GM21367 (cell line): ENCODE measurements at regions not wholly inside any gene's neighbourhood (a gene's known extent, or its start where the extent isn't known, plus 50 kb on each side); places are given as distances from the start of the nearest gene placed in this dataset.
"Not testable (repeated sequence)": the region's sequence is repeated elsewhere in the genome, so short reads cannot be mapped to it uniquely, and the experiment has no call there.

Experiments used
- ATAC-seq: cut with Tn5 transposase; IDR thresholded peaks from one replicate; pipeline ENCODE4 v1.9.1; 2021; ENCODE audit not compliant: unreplicated experiment

GRCh38 chr5:143898916-143899591 is 87.1 kb downstream of the HMHB1 start:
- ATAC-seq, result no peak

DNA sequence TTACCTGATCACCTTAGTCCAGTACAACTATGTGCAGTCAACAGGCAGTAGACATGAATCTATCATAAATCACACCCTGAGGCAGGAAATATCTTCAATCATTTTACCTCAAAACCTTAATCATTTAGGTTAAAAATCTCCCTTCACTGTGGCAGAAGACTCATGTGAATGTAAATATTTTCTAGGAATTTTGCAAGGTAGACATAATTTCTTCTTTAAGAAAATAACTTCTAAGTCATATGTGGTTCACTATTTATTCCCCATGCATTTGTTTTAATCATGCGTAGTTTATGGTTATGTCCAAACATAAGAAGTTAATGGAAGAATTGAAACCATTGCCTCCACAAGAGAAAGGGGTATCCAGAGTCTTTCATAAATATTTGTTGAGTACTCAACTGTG is 97.0 kb downstream of the HMHB1 start:
- ATAC-seq, result no peak

- ATAC-seq, result no peak
These were observed 101.2 kb downstream of the HMHB1 start for GRCh38 chr5:143913008-143913752.

GRCh38 chr5:143914756-143915155 is 102.8 kb downstream of the HMHB1 start:
- ATAC-seq, result no peak

GRCh38 chr5:143916451-143916850 is 104.5 kb downstream of the HMHB1 start:
- ATAC-seq, result no peak

DNA sequence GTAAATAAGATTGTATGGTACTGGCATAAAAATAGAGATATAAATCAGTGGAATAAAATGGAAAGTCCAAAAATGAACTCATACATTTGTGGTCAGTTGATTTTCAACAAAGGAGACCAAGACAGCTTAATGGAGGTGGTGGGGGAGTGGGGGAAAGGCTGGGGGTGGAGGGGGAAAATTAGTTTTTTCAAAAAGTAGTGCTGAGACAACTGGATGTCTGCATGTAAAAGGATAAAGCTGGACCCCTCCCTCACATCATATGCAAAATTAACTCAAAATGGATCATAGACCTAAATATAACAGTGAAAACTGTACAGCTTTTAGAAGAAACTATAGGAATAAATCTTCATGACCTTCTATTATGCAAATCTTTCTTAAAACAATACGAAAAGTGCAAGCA is 107.0 kb downstream of the HMHB1 start:
- ATAC-seq, result no peak

- no peak for ATAC-seq
These were observed 108.8 kb downstream of the HMHB1 start for GRCh38 chr5:143920772-143921171.

DNA sequence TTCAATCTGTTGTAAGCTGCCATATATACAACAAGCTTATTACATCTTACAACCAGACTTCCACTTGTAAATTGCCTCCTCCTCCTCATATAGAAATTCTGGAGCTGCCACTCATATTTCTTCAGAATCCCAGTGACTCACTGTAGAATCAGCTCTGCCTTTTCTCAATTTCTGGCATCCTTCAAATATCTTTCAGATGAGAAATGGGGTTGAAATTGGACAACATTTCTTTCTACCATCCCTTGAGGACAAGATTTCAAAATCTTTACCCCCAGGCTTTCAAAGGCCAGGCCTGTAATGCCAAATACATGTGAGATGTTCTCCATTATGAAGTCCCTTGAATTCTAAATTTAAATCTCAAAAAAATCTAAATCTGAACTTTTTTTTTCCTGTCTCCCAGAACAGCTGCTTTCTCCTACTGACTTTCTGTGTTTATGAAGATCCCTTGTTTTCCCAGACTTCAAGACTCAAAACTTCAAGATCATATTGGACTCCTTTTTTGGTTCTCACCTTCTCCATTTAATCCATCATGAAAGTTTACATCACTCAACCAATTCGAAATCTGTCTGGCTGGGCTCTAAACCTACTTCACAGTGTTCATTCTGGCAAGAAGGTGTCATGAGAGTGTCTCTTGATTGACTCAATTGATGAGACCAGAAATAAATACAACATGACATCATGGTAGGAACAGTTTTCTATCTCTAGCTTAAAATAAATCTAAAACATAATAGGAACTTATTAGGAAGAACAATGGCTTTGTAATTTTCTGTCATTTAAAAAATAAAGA is 109.8 kb downstream of the HMHB1 start:
- no peak for ATAC-seq

DNA sequence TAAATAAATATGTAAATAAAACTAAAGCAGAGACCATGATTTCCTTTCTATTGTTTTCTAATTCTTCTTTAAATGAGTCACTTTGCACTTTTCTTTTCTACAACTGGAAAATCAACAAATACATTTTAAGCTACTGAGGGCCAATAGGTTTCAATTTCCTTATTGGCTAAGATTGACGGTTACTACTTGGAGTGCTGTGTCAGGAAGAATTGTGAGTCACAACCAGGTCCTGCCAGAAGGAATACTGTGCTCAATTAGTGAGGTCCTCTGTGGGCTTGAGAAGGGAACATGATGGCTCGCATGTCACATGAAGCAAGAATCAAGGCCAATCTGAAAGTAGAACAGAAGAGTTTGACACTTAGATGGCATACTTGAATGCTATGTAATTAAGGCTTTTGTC is 110.8 kb downstream of the HMHB1 start:
- ATAC-seq, result no peak

DNA sequence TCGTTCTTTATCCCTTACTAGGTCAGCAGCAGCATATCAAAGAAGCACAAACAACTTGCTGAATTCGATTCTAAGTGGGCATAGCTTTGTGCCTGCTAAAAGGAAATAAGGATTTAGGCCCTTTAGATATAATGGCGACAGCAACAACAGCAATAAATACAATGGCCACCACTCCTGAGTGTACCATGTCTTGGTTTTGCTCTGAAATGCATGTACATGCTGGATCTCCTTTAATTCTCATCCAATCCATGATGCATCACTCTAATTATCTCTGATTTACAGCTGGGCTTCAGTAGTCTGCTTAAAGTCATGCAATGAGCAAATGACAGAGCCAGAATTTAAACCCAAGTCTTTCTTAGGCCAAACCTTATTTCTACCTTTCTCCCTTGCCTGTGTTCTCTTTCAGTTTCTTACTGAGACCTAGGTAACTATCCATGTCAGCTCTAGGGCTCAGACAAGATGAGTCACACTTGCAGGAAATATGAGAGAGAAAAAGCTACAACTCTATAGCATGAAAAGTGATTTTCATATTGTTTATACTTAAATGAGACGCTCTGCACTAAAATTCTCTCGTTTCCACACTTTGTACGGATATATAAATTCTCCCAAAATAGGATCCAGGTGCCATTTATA is 111.8 kb downstream of the HMHB1 start:
- ATAC-seq, result peak; percentile 67

DNA sequence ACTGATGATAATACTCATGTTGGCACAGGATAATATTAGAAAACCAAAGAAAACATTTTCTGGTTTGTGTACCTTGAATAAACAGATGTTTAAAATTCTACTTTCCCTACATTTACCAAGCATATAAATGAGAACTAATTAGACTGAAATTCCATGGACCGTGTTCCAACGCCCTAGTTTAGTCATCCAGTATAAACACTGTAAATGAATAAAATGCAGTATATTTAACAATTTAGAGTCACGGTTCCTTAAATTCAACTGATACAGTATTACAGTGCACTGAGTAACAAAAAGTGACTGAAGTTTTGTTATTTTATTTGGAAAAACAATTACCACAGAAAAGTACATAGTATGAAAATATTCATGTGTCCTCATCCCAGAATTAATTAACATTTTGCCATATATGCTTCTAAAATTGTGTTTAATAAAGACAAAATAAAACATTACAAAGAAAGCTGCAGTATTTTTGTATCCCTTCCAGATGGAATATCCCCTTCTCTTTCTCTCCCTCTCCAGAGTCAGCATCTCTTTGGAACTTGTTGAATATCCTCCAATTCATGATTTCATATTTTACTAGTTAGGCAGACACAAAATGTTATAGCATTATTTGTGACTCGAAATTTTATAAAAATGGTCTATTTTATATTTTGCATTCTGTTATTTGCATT is 112.5 kb downstream of the HMHB1 start:
- ATAC-seq, result no peak

GRCh38 chr5:143924979-143925325 is 113.0 kb downstream of the HMHB1 start:
- ATAC-seq, result not testable (repeated sequence)

GRCh38 chr5:143929486-143929885 is 117.5 kb downstream of the HMHB1 start:
- no peak for ATAC-seq

DNA sequence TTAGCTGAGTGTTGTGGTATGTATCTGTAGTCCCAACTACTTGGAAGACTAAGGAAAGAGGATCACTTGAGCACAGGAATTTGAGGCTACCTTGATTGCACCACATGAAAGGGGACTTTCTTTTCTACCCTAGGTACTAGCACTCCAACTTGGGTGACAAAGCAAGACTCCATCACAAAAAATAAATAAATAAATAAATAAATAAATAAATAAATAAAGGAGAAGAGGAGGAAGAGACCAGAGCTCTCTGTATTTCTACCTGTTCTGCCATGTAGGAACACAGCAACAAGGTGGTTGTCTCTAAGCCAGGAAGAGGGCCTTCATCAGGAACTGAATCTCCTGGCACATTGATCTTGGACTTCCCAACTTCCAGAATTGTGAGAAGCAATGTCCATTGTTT is 118.6 kb downstream of the HMHB1 start:
- no peak for ATAC-seq

GRCh38 chr5:143931476-143931875 is 119.5 kb downstream of the HMHB1 start:
- ATAC-seq, result no peak

GRCh38 chr5:143931986-143932385 is 120.0 kb downstream of the HMHB1 start:
- ATAC-seq, result no peak

GRCh38 chr5:143932584-143932983 is 120.6 kb downstream of the HMHB1 start:
- no peak for ATAC-seq

DNA sequence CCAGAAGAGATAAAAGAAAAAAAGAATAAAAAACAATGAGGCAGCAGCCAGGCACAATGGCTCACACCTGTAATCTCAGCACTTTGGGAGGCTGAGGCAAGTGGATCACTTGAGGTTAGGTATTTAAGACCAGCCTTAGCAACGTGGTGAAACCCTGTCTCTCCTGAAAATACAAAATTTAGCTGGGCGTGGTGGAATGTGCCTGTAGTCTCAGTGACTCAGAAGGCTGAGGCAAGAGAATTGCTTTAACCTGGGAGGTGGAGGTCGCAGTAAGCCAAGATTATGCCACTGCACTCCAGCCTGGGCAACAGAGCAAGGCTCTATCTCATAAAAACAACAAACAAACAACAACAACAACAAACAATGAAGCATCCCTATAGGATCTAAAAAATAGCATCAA is 121.5 kb downstream of the HMHB1 start:
- no peak for ATAC-seq

GRCh38 chr5:143934821-143935220 is 122.9 kb downstream of the HMHB1 start:
- no peak for ATAC-seq

GRCh38 chr5:143938230-143938629 is 126.3 kb downstream of the HMHB1 start:
- no peak for ATAC-seq

DNA sequence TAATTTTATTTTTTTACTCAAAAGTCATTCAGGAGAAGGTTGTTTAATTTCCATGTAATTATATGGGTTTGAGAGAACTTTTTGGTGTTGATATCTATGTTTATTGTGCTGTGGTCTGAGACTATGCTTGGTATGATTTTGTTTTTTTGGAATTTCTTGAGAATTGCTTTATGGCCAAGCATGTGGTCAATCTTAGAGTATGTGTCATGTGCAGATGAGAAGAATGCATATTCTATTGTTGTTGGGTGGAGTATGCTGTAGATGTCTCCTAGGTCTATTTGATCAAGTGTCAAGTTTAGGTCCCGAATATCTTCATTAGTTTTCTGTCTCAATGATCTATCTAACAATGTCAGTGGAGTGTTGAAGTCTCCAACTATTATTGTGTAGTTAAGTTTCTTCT is 134.9 kb downstream of the HMHB1 start:
- ATAC-seq, result no peak
